SIG-M5 (cell line): ENCODE measurements at regions not wholly inside any gene's neighbourhood (a gene's known extent, or its start where the extent isn't known, plus 50 kb on each side); places are given as distances from the start of the nearest gene placed in this dataset.
"Not testable (repeated sequence)": the region's sequence is repeated elsewhere in the genome, so short reads cannot be mapped to it uniquely, and the experiment has no call there.

Source experiments
- DNase-seq: peaks from one replicate; lab custom pipeline; 2025; lab: John Stamatoyannopoulos, UW

GRCh38 chr12:9367828-9368227 lies 159.6 kb upstream of the PZP start:
- DNase-seq, result no peak

GRCh38 chr12:9367201-9367600 lies 159.0 kb upstream of the PZP start:
- no peak for DNase-seq

- DNase-seq, result no peak
Observed at GRCh38 chr12:9365296-9365695, 157.1 kb upstream of the PZP start.

- no peak for DNase-seq
Observed at GRCh38 chr12:9364224-9365176, 156.3 kb upstream of the PZP start.

GRCh38 chr12:9363145-9363544 lies 154.9 kb upstream of the PZP start:
- no peak for DNase-seq

- no peak for DNase-seq
Observed at GRCh38 chr12:9361879-9362326, 153.7 kb upstream of the PZP start.

GRCh38 chr12:9354009-9354754 lies 146.0 kb upstream of the PZP start:
- DNase-seq, result not testable (repeated sequence)

GRCh38 chr12:9351136-9351535 lies 142.9 kb upstream of the PZP start:
- no peak for DNase-seq

GRCh38 chr12:9349888-9350885 lies 142.0 kb upstream of the PZP start:
- no peak for DNase-seq

- no peak for DNase-seq
Observed at GRCh38 chr12:9348906-9349518, 140.8 kb upstream of the PZP start.

GRCh38 chr12:9347328-9348127 lies 139.3 kb upstream of the PZP start:
- no peak for DNase-seq

- DNase-seq, result no peak
Observed at GRCh38 chr12:9346866-9347327, 138.7 kb upstream of the PZP start.

GRCh38 chr12:9345171-9345570 lies 137.0 kb upstream of the PZP start:
- no peak for DNase-seq

- no peak for DNase-seq
Observed at GRCh38 chr12:9344541-9344940, 136.3 kb upstream of the PZP start.

GRCh38 chr12:9343731-9344130 lies 135.5 kb upstream of the PZP start:
- no peak for DNase-seq

GRCh38 chr12:9342614-9343353 lies 134.6 kb upstream of the PZP start:
- no peak for DNase-seq

- DNase-seq, result no peak
Observed at GRCh38 chr12:9341260-9341585, 133.0 kb upstream of the PZP start.

GRCh38 chr12:9340422-9341259 lies 132.4 kb upstream of the PZP start:
- DNase-seq, result no peak

GRCh38 chr12:9337656-9338055 lies 129.5 kb upstream of the PZP start:
- no peak for DNase-seq
